GM23248 (cell line): ENCODE measurements at regions not wholly inside any gene's neighbourhood (a gene's known extent, or its start where the extent isn't known, plus 50 kb on each side); places are given as distances from the start of the nearest gene placed in this dataset.
"Not testable (repeated sequence)": the region's sequence is repeated elsewhere in the genome, so short reads cannot be mapped to it uniquely, and the experiment has no call there.

Source experiments
- EZH2 ChIP-seq: fragments of 200-600 bp; sonication (generic); IDR thresholded peaks from 2 replicates; pipeline ENCODE4 v1.6.1; 2018; ENCODE audit warnings: antibody characterized with exemption, mild to moderate bottlenecking; ENCODE audit not compliant: insufficient read depth, poor library complexity, severe bottlenecking
- EZH2phosphoT487 ChIP-seq: fragments of 200-600 bp; sonication (generic); IDR thresholded peaks from 2 replicates; pipeline ENCODE4 v1.6.1; 2018; ENCODE audit warnings: antibody characterized with exemption, moderate library complexity, mild to moderate bottlenecking, low read depth; ENCODE audit not compliant: insufficient read depth

GRCh38 chr10:47710443-47710842, 52.9 kb downstream of the SYT15B start:
- not testable (repeated sequence) for TF ChIP-seq EZH2, EZH2phosphoT487
